ENCODE measurements at regions not wholly inside any gene's neighbourhood (a gene's known extent, or its start where the extent isn't known, plus 50 kb on each side); places are given as distances from the start of the nearest gene placed in this dataset.

- TF ChIP-seq EZH2 (IDR thresholded peaks at IDR 0.05; ENCODE audit: borderline replicate concordance, low read length) (no peak), CTCF (IDR thresholded peaks at IDR 0.05; ENCODE audit: low read length) (no peak)
These were observed 211.4 kb upstream of the TUSC1 start for GRCh38 chr9:25889661-25890060.
